ENCODE measurements at regions not wholly inside any gene's neighbourhood (a gene's known extent, or its start where the extent isn't known, plus 50 kb on each side); places are given as distances from the start of the nearest gene placed in this dataset.

DNA sequence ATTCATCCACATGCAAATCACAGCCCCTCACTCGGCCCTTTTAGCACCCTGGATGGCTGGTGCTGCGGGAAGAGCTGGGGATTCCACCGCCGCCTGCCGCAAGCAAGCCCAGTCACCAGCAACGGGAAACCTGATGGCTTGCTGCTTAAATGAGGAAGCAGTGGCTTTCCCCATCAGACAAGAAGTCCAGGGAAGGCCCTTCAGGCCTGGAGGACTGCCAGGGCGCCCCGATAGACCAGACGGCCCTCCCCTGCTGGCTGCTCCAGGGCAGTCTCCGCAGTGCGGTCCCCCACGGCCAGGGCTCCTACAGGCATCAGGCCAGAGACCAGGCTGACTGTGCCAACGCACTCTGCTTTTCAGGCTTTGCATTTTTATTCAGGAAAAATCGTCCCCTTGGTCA is 439.1 kb downstream of the EIPR1 start:
- TF ChIP-seq SUZ12 (IDR thresholded peaks at IDR 0.05; ENCODE audit: extremely low read depth, insufficient read depth, insufficient read length) (no peak), ZNF274 (IDR thresholded peaks at IDR 0.05; ENCODE audit: low read depth, low read length) (no peak), YY1 (IDR thresholded peaks at IDR 0.05; ENCODE audit: insufficient read depth, insufficient read length) (no peak)

Data from NT2/D1 (cell line).